K562 (cell line): ENCODE measurements at regions not wholly inside any gene's neighbourhood (a gene's known extent, or its start where the extent isn't known, plus 50 kb on each side); places are given as distances from the start of the nearest gene placed in this dataset.

ENCODE experiments used
- CBX5 ChIP-seq: IDR thresholded peaks from 2 replicates; pipeline ENCODE4 v1.6.1; 2014; ENCODE audit warnings: low read depth, borderline replicate concordance
- ELF4 ChIP-seq: fragments of 450-650 bp; formaldehyde crosslinking; IDR thresholded peaks from 2 replicates; pipeline ENCODE4 v1.4.0; 2022; ENCODE audit warnings: missing genetic modification characterization
- EZH2 ChIP-seq: IDR thresholded peaks from 2 replicates; pipeline ENCODE4 v1.6.1; 2012; ENCODE audit warnings: low read depth, mild to moderate bottlenecking, inconsistent platforms, low read length, borderline replicate concordance
- HDAC2 ChIP-seq: fragments of 450-650 bp; IDR thresholded peaks from 2 replicates; pipeline ENCODE4 v1.6.1; 2016; ENCODE audit warnings: mild to moderate bottlenecking
- MYBL2 ChIP-seq, 2 experiments: fragments of 450-650 bp in 1 of 2; sonication (generic) in 1 of 2; formaldehyde crosslinking in 1 of 2; IDR thresholded peaks; 2 replicates each; pipeline versions ENCODE4 v1.6.1 to v1.8.1; 2017 to 2022; ENCODE audit warnings: borderline replicate concordance in 1 of 2, inconsistent platforms in 1 of 2, low read depth in 1 of 2, mild to moderate bottlenecking in 1 of 2, missing genetic modification reagents in 1 of 2, moderate library complexity in 1 of 2
- SMAD1 ChIP-seq: fragments of 150-350 bp; IDR thresholded peaks from 2 replicates; pipeline ENCODE4 v1.6.1; 2014; ENCODE audit warnings: low read length, low read depth; ENCODE audit not compliant: partially characterized antibody
- ZNF436 ChIP-seq: fragments of 250-450, 450-650 bp; sonication (Bioruptor Pico); formaldehyde crosslinking; IDR thresholded peaks from 2 replicates; pipeline ENCODE4 v1.7.0; 2020; ENCODE audit warnings: mild to moderate bottlenecking

- no peak for TF ChIP-seq EZH2
- TF ChIP-seq ZNF436 (CRISPR knock-in tag): no peak
- TF ChIP-seq SMAD1: no peak
- TF ChIP-seq HDAC2: no peak
- TF ChIP-seq CBX5: no peak
- TF ChIP-seq ELF4 (CRISPR knock-in tag): no peak
- TF ChIP-seq MYBL2 (IDR thresholded peaks at IDR 0.05; ENCODE audit: low read depth): no peak
- no peak for TF ChIP-seq MYBL2 (CRISPR knock-in tag; IDR thresholded peaks at IDR 0.05; ENCODE audit: borderline replicate concordance)
Observed at GRCh38 chr14:87643005-87643404, 350.0 kb downstream of the GALC start.
